ENCODE measurements at regions not wholly inside any gene's neighbourhood (a gene's known extent, or its start where the extent isn't known, plus 50 kb on each side); places are given as distances from the start of the nearest gene placed in this dataset.

- DNase-seq (ENCODE audit: low spot score) = no peak
These were observed 1080.6 kb upstream of the B3GALT2 start for GRCh38 chr1:194267021-194267420.

- no peak for DNase-seq (ENCODE audit: low spot score)
These were observed 1069.6 kb upstream of the B3GALT2 start for GRCh38 chr1:194256010-194256409.

GRCh38 chr1:194252199-194252598, 1065.8 kb upstream of the B3GALT2 start:
- DNase-seq (ENCODE audit: low spot score) = no peak

- no peak for DNase-seq (ENCODE audit: low spot score)
These were observed 1054.8 kb upstream of the B3GALT2 start for GRCh38 chr1:194241215-194241614.

GRCh38 chr1:194233069-194233468, 1046.7 kb upstream of the B3GALT2 start:
- no peak for DNase-seq (ENCODE audit: low spot score)

GRCh38 chr1:194230351-194231144, 1044.1 kb upstream of the B3GALT2 start:
- DNase-seq (ENCODE audit: low spot score) = no peak

- DNase-seq (ENCODE audit: low spot score) = no peak
These were observed 1042.0 kb upstream of the B3GALT2 start for GRCh38 chr1:194228427-194228826.

- peak; percentile 37 for DNase-seq (ENCODE audit: low spot score)
These were observed 1040.7 kb upstream of the B3GALT2 start for GRCh38 chr1:194227161-194227560.

- no peak for DNase-seq (ENCODE audit: low spot score)
These were observed 1039.4 kb upstream of the B3GALT2 start for GRCh38 chr1:194225821-194226220.

- DNase-seq (ENCODE audit: low spot score) = no peak
These were observed 1037.2 kb upstream of the B3GALT2 start for GRCh38 chr1:194223596-194223995.

GRCh38 chr1:194215448-194215847, 1029.0 kb upstream of the B3GALT2 start:
- no peak for DNase-seq (ENCODE audit: low spot score)

GRCh38 chr1:194214735-194215134, 1028.3 kb upstream of the B3GALT2 start:
- no peak for DNase-seq (ENCODE audit: low spot score)

GRCh38 chr1:194209920-194210319, 1023.5 kb upstream of the B3GALT2 start:
- DNase-seq (ENCODE audit: low spot score) = no peak

- no peak for DNase-seq (ENCODE audit: low spot score)
These were observed 1022.3 kb upstream of the B3GALT2 start for GRCh38 chr1:194208674-194209073.

GRCh38 chr1:194196562-194196961, 1010.1 kb upstream of the B3GALT2 start:
- no peak for DNase-seq (ENCODE audit: low spot score)

- no peak for DNase-seq (ENCODE audit: low spot score)
These were observed 1008.3 kb upstream of the B3GALT2 start for GRCh38 chr1:194194724-194195123.

GRCh38 chr1:194184974-194185373, 998.6 kb upstream of the B3GALT2 start:
- peak; percentile 6 for DNase-seq (ENCODE audit: low spot score)

- no peak for DNase-seq (ENCODE audit: low spot score)
These were observed 998.0 kb upstream of the B3GALT2 start for GRCh38 chr1:194184425-194184824.

GRCh38 chr1:194181845-194182244, 995.4 kb upstream of the B3GALT2 start:
- no peak for DNase-seq (ENCODE audit: low spot score)

GRCh38 chr1:194176212-194176611, 989.8 kb upstream of the B3GALT2 start:
- DNase-seq (ENCODE audit: low spot score) = no peak

GRCh38 chr1:194175251-194175650, 988.8 kb upstream of the B3GALT2 start:
- no peak for DNase-seq (ENCODE audit: low spot score)

- DNase-seq (ENCODE audit: low spot score) = no peak
These were observed 988.1 kb upstream of the B3GALT2 start for GRCh38 chr1:194174528-194174927.

GRCh38 chr1:194171596-194171995, 985.2 kb upstream of the B3GALT2 start:
- DNase-seq (ENCODE audit: low spot score) = no peak

- no peak for DNase-seq (ENCODE audit: low spot score)
These were observed 981.7 kb upstream of the B3GALT2 start for GRCh38 chr1:194167956-194168640.

Data from RKO (cell line).